Keratinocyte (primary cell): ENCODE measurements at regions not wholly inside any gene's neighbourhood (a gene's known extent, or its start where the extent isn't known, plus 50 kb on each side); places are given as distances from the start of the nearest gene placed in this dataset.

Experiments used
- DNase-seq: peaks from one replicate; pipeline ENCODE4 v3.0.0-alpha.2; 2011; ENCODE audit warnings: low read depth, missing footprints, low spot score
- FAIRE-seq: peaks from 2 replicates; lab custom pipeline; 2011; peaks lifted over from hg19 to GRCh38; lab: Jason Lieb, UNC
- H2AFZ ChIP-seq: 2 replicates; pipeline ENCODE4 v1.6.0; 2012; ENCODE audit warnings: low read length, control low read depth, inconsistent platforms; ENCODE audit not compliant: control insufficient read depth
- H3K27ac ChIP-seq: 2 replicates; pipeline ENCODE4 v1.5.1; 2011; ENCODE audit warnings: low read length; ENCODE audit not compliant: control insufficient read depth, insufficient read depth
- H3K27me3 ChIP-seq: 3 replicates; pipeline ENCODE4 v1.6.0; 2011; ENCODE audit warnings: low read length; ENCODE audit not compliant: control insufficient read depth, insufficient read depth; ENCODE audit errors: extremely low read depth
- H3K36me3 ChIP-seq, 2 experiments: 2 replicates in 1 of 2; 3 replicates in 1 of 2; pipeline ENCODE4 v1.5.1; 2011; ENCODE audit warnings: low read length in 2 of 2, mild to moderate bottlenecking in 1 of 2; ENCODE audit not compliant: control insufficient read depth in 2 of 2, insufficient read depth in 2 of 2; ENCODE audit errors: extremely low read depth in 1 of 2
- H3K4me1 ChIP-seq: 3 replicates; pipeline ENCODE4 v1.5.1; 2011; ENCODE audit warnings: low read length; ENCODE audit not compliant: control insufficient read depth, insufficient read depth; ENCODE audit errors: extremely low read depth
- H3K4me2 ChIP-seq: 3 replicates; pipeline ENCODE4 v1.6.0; 2011; ENCODE audit warnings: low read depth, low read length; ENCODE audit not compliant: control insufficient read depth, insufficient read depth; ENCODE audit errors: extremely low read depth
- H3K4me3 ChIP-seq, 3 experiments: fragments of 200-600 bp in 1 of 3; sonication (generic) in 1 of 3; 2 replicates in 2 of 3; 3 replicates in 1 of 3; pipeline ENCODE4 v1.5.1; 2011 to 2016; ENCODE audit warnings: low read length in 3 of 3, mild to moderate bottlenecking in 3 of 3, control low read depth in 2 of 3, inconsistent platforms in 1 of 3, low read depth in 1 of 3, mixed read lengths in 1 of 3, mixed run types in 1 of 3, moderate library complexity in 1 of 3; ENCODE audit not compliant: control insufficient read depth in 2 of 3, insufficient read depth in 2 of 3; ENCODE audit errors: extremely low read depth in 1 of 3
- H3K79me2 ChIP-seq: 2 replicates; pipeline ENCODE4 v1.6.0; 2012; ENCODE audit warnings: low read length; ENCODE audit not compliant: control insufficient read depth, insufficient read depth
- H3K9ac ChIP-seq: 3 replicates; pipeline ENCODE4 v1.6.0; 2011; ENCODE audit warnings: low read length; ENCODE audit not compliant: control insufficient read depth, insufficient read depth; ENCODE audit errors: extremely low read depth
- H3K9me1 ChIP-seq: 3 replicates; pipeline ENCODE4 v1.6.0; 2011; ENCODE audit warnings: low read length; ENCODE audit not compliant: control insufficient read depth, insufficient read depth; ENCODE audit errors: extremely low read depth
- H3K9me3 ChIP-seq: 2 replicates; pipeline ENCODE4 v1.5.1; 2012; ENCODE audit warnings: low read depth, low read length; ENCODE audit not compliant: control insufficient read depth
- H4K20me1 ChIP-seq: 3 replicates; pipeline ENCODE4 v1.6.0; 2011; ENCODE audit warnings: low read length; ENCODE audit not compliant: control insufficient read depth, insufficient read depth; ENCODE audit errors: extremely low read depth
- EZH2 ChIP-seq: IDR thresholded peaks from one replicate; pipeline ENCODE4 v1.6.1; 2012; ENCODE audit warnings: inconsistent platforms, mild to moderate bottlenecking, low read length, moderate library complexity
- dilution Hi-C: fragments of 300-500 bp; cut with MboI; formaldehyde crosslinking; loops from one replicate; pipeline ENCODE4 v1.7.0; 2020; ENCODE audit warnings: low sequenced_read_pairs; ENCODE audit not compliant: extremely low pct_ligation_motif_present
- TF ChIP-seq, protein P1 (sequence below), 3 experiments: IDR thresholded peaks in 1 of 3; conservative IDR thresholded peaks in 1 of 3; optimal IDR thresholded peaks in 1 of 3; 2 replicates in 2 of 3; 3 replicates in 1 of 3; pipeline versions ENCODE3 to v1.5.1; 2011; ENCODE audit warnings: low read length in 3 of 3, mild to moderate bottlenecking in 3 of 3, moderate library complexity in 2 of 3, control low read depth in 1 of 3, inconsistent platforms in 1 of 3; ENCODE audit not compliant: insufficient read depth in 2 of 3; ENCODE audit errors: extremely low read depth in 1 of 3

DNA sequence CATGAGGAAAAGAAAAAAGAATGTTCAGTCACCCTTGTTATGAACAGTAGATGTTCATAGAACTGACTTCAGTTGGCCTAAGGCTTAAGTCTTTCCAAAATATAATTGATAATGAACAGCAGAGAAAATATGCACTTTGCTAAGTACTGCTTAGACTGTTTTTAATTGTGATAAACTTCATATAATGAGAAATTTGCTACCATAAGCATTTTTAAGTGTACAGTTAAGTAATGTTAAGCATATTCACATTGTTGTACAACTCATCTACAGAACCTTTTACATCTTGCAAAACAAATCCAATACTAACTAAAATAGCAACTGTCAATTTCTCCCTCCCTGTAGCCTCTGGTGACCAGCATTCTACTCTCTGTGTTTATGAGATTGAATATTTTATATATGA lies 792.2 kb upstream of the LCORL start:
- Histone ChIP-seq H3K9me3 (no peaks in the 10 kb centered on the region), H4K20me1 (no peaks in the 10 kb centered on the region), H3K27ac (no peak overlapping the region), H3K4me2 (no peak overlapping the region), H3K79me2 (no peaks in the 10 kb centered on the region), H3K4me3 (no peak overlapping the region), H3K36me3 (no peaks in the 10 kb centered on the region), H3K9ac (no peak overlapping the region), H2AFZ (no peak overlapping the region), H3K4me1 (no peaks in the 10 kb centered on the region), H3K27me3 (no peaks in the 10 kb centered on the region), H3K9me1 (no peaks in the 10 kb centered on the region)
- dilution Hi-C loops: no loop called here
- FAIRE-seq: no peak
- TF ChIP-seq EZH2: no peak
- TF ChIP-seq, protein P1, sequence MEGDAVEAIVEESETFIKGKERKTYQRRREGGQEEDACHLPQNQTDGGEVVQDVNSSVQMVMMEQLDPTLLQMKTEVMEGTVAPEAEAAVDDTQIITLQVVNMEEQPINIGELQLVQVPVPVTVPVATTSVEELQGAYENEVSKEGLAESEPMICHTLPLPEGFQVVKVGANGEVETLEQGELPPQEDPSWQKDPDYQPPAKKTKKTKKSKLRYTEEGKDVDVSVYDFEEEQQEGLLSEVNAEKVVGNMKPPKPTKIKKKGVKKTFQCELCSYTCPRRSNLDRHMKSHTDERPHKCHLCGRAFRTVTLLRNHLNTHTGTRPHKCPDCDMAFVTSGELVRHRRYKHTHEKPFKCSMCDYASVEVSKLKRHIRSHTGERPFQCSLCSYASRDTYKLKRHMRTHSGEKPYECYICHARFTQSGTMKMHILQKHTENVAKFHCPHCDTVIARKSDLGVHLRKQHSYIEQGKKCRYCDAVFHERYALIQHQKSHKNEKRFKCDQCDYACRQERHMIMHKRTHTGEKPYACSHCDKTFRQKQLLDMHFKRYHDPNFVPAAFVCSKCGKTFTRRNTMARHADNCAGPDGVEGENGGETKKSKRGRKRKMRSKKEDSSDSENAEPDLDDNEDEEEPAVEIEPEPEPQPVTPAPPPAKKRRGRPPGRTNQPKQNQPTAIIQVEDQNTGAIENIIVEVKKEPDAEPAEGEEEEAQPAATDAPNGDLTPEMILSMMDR (optimal IDR thresholded peaks at IDR 0.05 in 1 of 3, IDR thresholded peaks at IDR 0.05 in 1 of 3, conservative IDR thresholded peaks at IDR 0.05 in 1 of 3; ENCODE audit: extremely low read depth in 1 of 3, insufficient read depth in 2 of 3, low read length in 3 of 3): no peak
- no peak for DNase-seq

DNA sequence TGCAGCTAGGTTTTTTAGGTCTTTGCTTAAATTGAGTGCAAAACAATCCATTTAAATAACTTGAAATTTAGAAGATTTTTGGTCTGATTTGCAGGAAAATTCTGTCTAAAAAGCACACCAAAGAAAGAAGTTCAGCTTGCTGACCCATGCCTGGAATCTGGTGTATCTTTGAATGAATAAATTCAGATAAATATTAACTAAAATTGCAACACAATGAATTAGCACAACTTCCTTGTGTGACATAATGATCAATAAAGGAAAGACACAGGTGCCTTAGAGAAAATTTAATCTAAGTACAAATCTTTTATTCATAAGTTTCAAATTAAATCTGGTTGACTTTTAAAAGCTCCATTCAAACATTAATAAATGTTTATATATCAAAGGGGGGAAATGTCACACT lies 791.5 kb upstream of the LCORL start:
- Histone ChIP-seq H3K4me2 (no peak overlapping the region), H3K9ac (no peak overlapping the region), H3K9me1 (no peaks in the 10 kb centered on the region), H3K27me3 (no peaks in the 10 kb centered on the region), H2AFZ (no peak overlapping the region), H3K36me3 (no peaks in the 10 kb centered on the region), H3K9me3 (no peaks in the 10 kb centered on the region), H3K79me2 (no peaks in the 10 kb centered on the region), H3K4me1 (no peaks in the 10 kb centered on the region), H4K20me1 (no peaks in the 10 kb centered on the region), H3K27ac (no peak overlapping the region), H3K4me3 (no peak overlapping the region)
- no peak for FAIRE-seq
- TF ChIP-seq, protein P1 (optimal IDR thresholded peaks at IDR 0.05 in 1 of 3, IDR thresholded peaks at IDR 0.05 in 1 of 3, conservative IDR thresholded peaks at IDR 0.05 in 1 of 3; ENCODE audit: extremely low read depth in 1 of 3, insufficient read depth in 2 of 3, low read length in 3 of 3): no peak
- TF ChIP-seq EZH2: no peak
- dilution Hi-C loops: no loop called here
- no peak for DNase-seq
